Keratinocyte (primary cell): ENCODE measurements at regions not wholly inside any gene's neighbourhood (a gene's known extent, or its start where the extent isn't known, plus 50 kb on each side); places are given as distances from the start of the nearest gene placed in this dataset.

Experiments
- DNase-seq: peaks from one replicate; pipeline ENCODE4 v3.0.0-alpha.2; 2011; ENCODE audit warnings: low read depth, missing footprints, low spot score
- FAIRE-seq: peaks from 2 replicates; lab custom pipeline; 2011; peaks lifted over from hg19 to GRCh38; lab: Jason Lieb, UNC
- H2AFZ ChIP-seq: 2 replicates; pipeline ENCODE4 v1.6.0; 2012; ENCODE audit warnings: low read length, control low read depth, inconsistent platforms; ENCODE audit not compliant: control insufficient read depth
- H3K27ac ChIP-seq: 2 replicates; pipeline ENCODE4 v1.5.1; 2011; ENCODE audit warnings: low read length; ENCODE audit not compliant: control insufficient read depth, insufficient read depth
- H3K27me3 ChIP-seq: 3 replicates; pipeline ENCODE4 v1.6.0; 2011; ENCODE audit warnings: low read length; ENCODE audit not compliant: control insufficient read depth, insufficient read depth; ENCODE audit errors: extremely low read depth
- H3K36me3 ChIP-seq, 2 experiments: 2 replicates in 1 of 2; 3 replicates in 1 of 2; pipeline ENCODE4 v1.5.1; 2011; ENCODE audit warnings: low read length in 2 of 2, mild to moderate bottlenecking in 1 of 2; ENCODE audit not compliant: control insufficient read depth in 2 of 2, insufficient read depth in 2 of 2; ENCODE audit errors: extremely low read depth in 1 of 2
- H3K4me1 ChIP-seq: 3 replicates; pipeline ENCODE4 v1.5.1; 2011; ENCODE audit warnings: low read length; ENCODE audit not compliant: control insufficient read depth, insufficient read depth; ENCODE audit errors: extremely low read depth
- H3K4me2 ChIP-seq: 3 replicates; pipeline ENCODE4 v1.6.0; 2011; ENCODE audit warnings: low read depth, low read length; ENCODE audit not compliant: control insufficient read depth, insufficient read depth; ENCODE audit errors: extremely low read depth
- H3K4me3 ChIP-seq, 3 experiments: fragments of 200-600 bp in 1 of 3; sonication (generic) in 1 of 3; 2 replicates in 2 of 3; 3 replicates in 1 of 3; pipeline ENCODE4 v1.5.1; 2011 to 2016; ENCODE audit warnings: low read length in 3 of 3, mild to moderate bottlenecking in 3 of 3, control low read depth in 2 of 3, inconsistent platforms in 1 of 3, low read depth in 1 of 3, mixed read lengths in 1 of 3, mixed run types in 1 of 3, moderate library complexity in 1 of 3; ENCODE audit not compliant: control insufficient read depth in 2 of 3, insufficient read depth in 2 of 3; ENCODE audit errors: extremely low read depth in 1 of 3
- H3K79me2 ChIP-seq: 2 replicates; pipeline ENCODE4 v1.6.0; 2012; ENCODE audit warnings: low read length; ENCODE audit not compliant: control insufficient read depth, insufficient read depth
- H3K9ac ChIP-seq: 3 replicates; pipeline ENCODE4 v1.6.0; 2011; ENCODE audit warnings: low read length; ENCODE audit not compliant: control insufficient read depth, insufficient read depth; ENCODE audit errors: extremely low read depth
- H3K9me1 ChIP-seq: 3 replicates; pipeline ENCODE4 v1.6.0; 2011; ENCODE audit warnings: low read length; ENCODE audit not compliant: control insufficient read depth, insufficient read depth; ENCODE audit errors: extremely low read depth
- H3K9me3 ChIP-seq: 2 replicates; pipeline ENCODE4 v1.5.1; 2012; ENCODE audit warnings: low read depth, low read length; ENCODE audit not compliant: control insufficient read depth
- H4K20me1 ChIP-seq: 3 replicates; pipeline ENCODE4 v1.6.0; 2011; ENCODE audit warnings: low read length; ENCODE audit not compliant: control insufficient read depth, insufficient read depth; ENCODE audit errors: extremely low read depth
- EZH2 ChIP-seq: IDR thresholded peaks from one replicate; pipeline ENCODE4 v1.6.1; 2012; ENCODE audit warnings: inconsistent platforms, mild to moderate bottlenecking, low read length, moderate library complexity
- dilution Hi-C: fragments of 300-500 bp; cut with MboI; formaldehyde crosslinking; loops from one replicate; pipeline ENCODE4 v1.7.0; 2020; ENCODE audit warnings: low sequenced_read_pairs; ENCODE audit not compliant: extremely low pct_ligation_motif_present
- TF ChIP-seq, protein P1 (sequence below), 3 experiments: IDR thresholded peaks in 1 of 3; conservative IDR thresholded peaks in 1 of 3; optimal IDR thresholded peaks in 1 of 3; 2 replicates in 2 of 3; 3 replicates in 1 of 3; pipeline versions ENCODE3 to v1.5.1; 2011; ENCODE audit warnings: low read length in 3 of 3, mild to moderate bottlenecking in 3 of 3, moderate library complexity in 2 of 3, control low read depth in 1 of 3, inconsistent platforms in 1 of 3; ENCODE audit not compliant: insufficient read depth in 2 of 3; ENCODE audit errors: extremely low read depth in 1 of 3

DNA sequence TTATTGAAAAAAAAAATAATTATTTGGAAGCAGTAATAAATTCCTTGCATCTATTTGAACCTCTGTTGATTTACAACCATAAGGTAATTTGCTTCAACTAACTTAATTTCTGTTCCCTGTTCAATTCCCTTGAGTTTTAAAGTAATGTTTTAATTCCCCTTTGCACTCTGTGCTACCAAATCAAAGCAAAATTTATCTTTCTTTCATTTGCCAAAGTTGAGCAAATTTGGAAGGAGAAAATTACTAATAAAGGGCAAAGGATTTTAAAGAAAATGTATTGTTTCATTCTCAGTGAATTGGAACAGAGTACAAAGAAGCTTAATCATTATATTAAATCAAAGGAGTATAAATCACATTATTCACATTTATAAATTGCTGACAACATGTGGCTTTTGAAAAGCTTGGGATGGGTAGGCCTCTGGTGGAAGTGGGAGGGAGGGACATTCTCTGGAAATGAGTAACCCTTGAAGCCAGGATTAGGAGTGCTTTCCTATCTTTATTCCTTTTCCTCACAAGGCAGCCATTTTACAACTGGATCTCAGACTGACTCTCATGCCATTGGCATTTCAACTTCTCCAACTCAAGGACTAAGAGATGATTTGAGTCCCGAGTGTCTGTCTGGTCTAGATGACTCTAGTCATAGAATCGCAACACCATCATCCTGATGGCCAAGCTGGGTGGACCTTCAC, 331.6 kb upstream of the DUSP10 start:
- H3K27ac ChIP-seq = no peak overlapping the region
- no peak for DNase-seq

DNA sequence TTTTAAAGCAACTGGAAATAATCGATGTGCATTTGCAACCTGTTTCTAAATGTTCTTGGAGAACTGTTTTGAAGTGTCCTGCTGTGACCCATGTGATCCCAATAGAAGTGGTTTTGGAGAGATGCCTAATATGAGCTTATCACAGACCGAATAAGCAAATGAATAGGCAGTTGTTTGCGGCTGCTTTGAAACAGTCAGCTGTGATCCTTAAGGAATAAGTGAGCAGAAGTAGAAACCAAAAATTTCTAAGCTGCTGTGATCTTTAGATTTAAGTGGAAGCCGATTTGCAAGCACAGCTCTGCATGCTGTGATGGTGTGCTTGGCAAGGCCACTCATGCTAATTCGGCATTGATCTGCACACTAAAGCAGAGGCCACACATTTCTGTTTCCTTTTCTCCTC, 329.5 kb upstream of the DUSP10 start:
- Histone ChIP-seq H3K27me3 (no peaks in the 10 kb centered on the region), H3K9ac (no peak overlapping the region), H3K27ac (no peak overlapping the region), H3K9me1 (no peaks in the 10 kb centered on the region), H3K4me3 (no peak overlapping the region), H3K36me3 (no peaks in the 10 kb centered on the region), H3K4me1 (no peaks in the 10 kb centered on the region), H3K79me2 (no peaks in the 10 kb centered on the region), H3K4me2 (no peak overlapping the region), H2AFZ (no peak overlapping the region), H4K20me1 (no peaks in the 10 kb centered on the region), H3K9me3 (no peaks in the 10 kb centered on the region)
- DNase-seq (no peak), FAIRE-seq (no peak)
- TF ChIP-seq, protein P1, sequence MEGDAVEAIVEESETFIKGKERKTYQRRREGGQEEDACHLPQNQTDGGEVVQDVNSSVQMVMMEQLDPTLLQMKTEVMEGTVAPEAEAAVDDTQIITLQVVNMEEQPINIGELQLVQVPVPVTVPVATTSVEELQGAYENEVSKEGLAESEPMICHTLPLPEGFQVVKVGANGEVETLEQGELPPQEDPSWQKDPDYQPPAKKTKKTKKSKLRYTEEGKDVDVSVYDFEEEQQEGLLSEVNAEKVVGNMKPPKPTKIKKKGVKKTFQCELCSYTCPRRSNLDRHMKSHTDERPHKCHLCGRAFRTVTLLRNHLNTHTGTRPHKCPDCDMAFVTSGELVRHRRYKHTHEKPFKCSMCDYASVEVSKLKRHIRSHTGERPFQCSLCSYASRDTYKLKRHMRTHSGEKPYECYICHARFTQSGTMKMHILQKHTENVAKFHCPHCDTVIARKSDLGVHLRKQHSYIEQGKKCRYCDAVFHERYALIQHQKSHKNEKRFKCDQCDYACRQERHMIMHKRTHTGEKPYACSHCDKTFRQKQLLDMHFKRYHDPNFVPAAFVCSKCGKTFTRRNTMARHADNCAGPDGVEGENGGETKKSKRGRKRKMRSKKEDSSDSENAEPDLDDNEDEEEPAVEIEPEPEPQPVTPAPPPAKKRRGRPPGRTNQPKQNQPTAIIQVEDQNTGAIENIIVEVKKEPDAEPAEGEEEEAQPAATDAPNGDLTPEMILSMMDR (optimal IDR thresholded peaks at IDR 0.05 in 1 of 3, IDR thresholded peaks at IDR 0.05 in 1 of 3, conservative IDR thresholded peaks at IDR 0.05 in 1 of 3; ENCODE audit: extremely low read depth in 1 of 3, insufficient read depth in 2 of 3, low read length in 3 of 3) = no peak
- TF ChIP-seq EZH2 = no peak
- dilution Hi-C loops = no loop called here

More for the DNA sequence above, 331.6 kb upstream of the DUSP10 start:
- dilution Hi-C loops = no loop called here
- Histone ChIP-seq H3K4me2 (no peak overlapping the region), H3K9me3 (no peaks in the 10 kb centered on the region), H3K79me2 (no peaks in the 10 kb centered on the region), H3K4me1 (no peaks in the 10 kb centered on the region), H2AFZ (peak overlapping the region; percentile 61), H3K27me3 (no peaks in the 10 kb centered on the region), H3K36me3 (no peaks in the 10 kb centered on the region), H3K4me3 (no peak overlapping the region), H3K9ac (no peak overlapping the region), H3K9me1 (no peaks in the 10 kb centered on the region), H4K20me1 (no peaks in the 10 kb centered on the region)
- FAIRE-seq = no peak
- no peak for TF ChIP-seq EZH2
- TF ChIP-seq, protein P1 (optimal IDR thresholded peaks at IDR 0.05 in 1 of 3, IDR thresholded peaks at IDR 0.05 in 1 of 3, conservative IDR thresholded peaks at IDR 0.05 in 1 of 3; ENCODE audit: extremely low read depth in 1 of 3, insufficient read depth in 2 of 3, low read length in 3 of 3) = no peak
